Hepatocyte (in vitro differentiated cells): ENCODE measurements at regions not wholly inside any gene's neighbourhood (a gene's known extent, or its start where the extent isn't known, plus 50 kb on each side); places are given as distances from the start of the nearest gene placed in this dataset.

Experiments
- CTCF ChIP-seq: fragments of 200-600 bp; sonication (generic); IDR thresholded peaks from 2 replicates; pipeline ENCODE4 v1.5.1; 2016; ENCODE audit warnings: antibody characterized with exemption, mild to moderate bottlenecking; ENCODE audit not compliant: poor library complexity
- EZH2 ChIP-seq: fragments of 200-600 bp; sonication (generic); IDR thresholded peaks from 2 replicates; pipeline ENCODE4 v1.6.1; 2016; ENCODE audit warnings: antibody characterized with exemption, mild to moderate bottlenecking, borderline replicate concordance
- EZH2phosphoT487 ChIP-seq: fragments of 200-600 bp; sonication (generic); IDR thresholded peaks from one replicate; pipeline ENCODE4 v1.6.1; 2018; ENCODE audit warnings: antibody characterized with exemption, mild to moderate bottlenecking, low read depth, moderate library complexity; ENCODE audit not compliant: unreplicated experiment, severe bottlenecking

DNA sequence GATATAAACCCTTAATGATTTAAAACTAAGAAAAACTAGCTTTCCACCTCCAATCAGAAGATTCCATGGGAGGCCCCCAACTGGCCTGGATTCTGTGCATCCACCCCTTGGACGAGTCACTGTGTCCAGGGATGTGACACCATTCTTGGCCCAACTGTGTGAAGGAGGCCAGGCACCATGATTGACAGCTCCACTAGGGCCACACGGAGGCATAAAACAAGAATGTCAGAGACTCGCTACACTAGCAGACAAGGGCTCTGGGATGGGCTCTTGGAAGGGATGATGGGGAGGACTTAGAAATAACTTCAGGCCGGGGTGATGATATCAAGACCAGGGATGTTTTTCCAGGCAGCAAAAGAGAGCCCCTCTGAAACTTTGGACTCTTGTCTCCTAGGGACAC lies 117.8 kb upstream of the GNAO1 start:
- TF ChIP-seq CTCF (no peak), EZH2 (no peak), EZH2phosphoT487 (no peak)
